BLaER1 (cell line): ENCODE measurements at regions not wholly inside any gene's neighbourhood (a gene's known extent, or its start where the extent isn't known, plus 50 kb on each side); places are given as distances from the start of the nearest gene placed in this dataset.
"Not testable (repeated sequence)": the region's sequence is repeated elsewhere in the genome, so short reads cannot be mapped to it uniquely, and the experiment has no call there.

ENCODE experiments used
- H3K27ac ChIP-seq: shearing (Covaris generic); formaldehyde crosslinking; 2 replicates; pipeline ENCODE4 v1.8.1; 2022
- H3K27me3 ChIP-seq: shearing (Covaris generic); formaldehyde crosslinking; 2 replicates; pipeline ENCODE4 v1.8.1; 2022
- H3K36me3 ChIP-seq: shearing (Covaris generic); formaldehyde crosslinking; 2 replicates; pipeline ENCODE4 v1.8.1; 2022
- H3K4me1 ChIP-seq: shearing (Covaris generic); formaldehyde crosslinking; 2 replicates; pipeline ENCODE4 v1.8.1; 2022
- H3K4me2 ChIP-seq: shearing (Covaris generic); formaldehyde crosslinking; 2 replicates; pipeline ENCODE4 v1.8.1; 2022
- H3K4me3 ChIP-seq: shearing (Covaris generic); formaldehyde crosslinking; 2 replicates; pipeline ENCODE4 v1.8.1; 2022
- H3K9ac ChIP-seq: shearing (Covaris generic); formaldehyde crosslinking; 2 replicates; pipeline ENCODE4 v1.8.1; 2022
- H3K9me3 ChIP-seq: shearing (Covaris generic); formaldehyde crosslinking; 2 replicates; pipeline ENCODE4 v1.8.1; 2022
- H4K20me1 ChIP-seq: shearing (Covaris generic); formaldehyde crosslinking; 2 replicates; pipeline ENCODE4 v1.8.1; 2022
- Cebpa-rat ChIP-seq: shearing (Covaris generic); IDR thresholded peaks from 2 replicates; pipeline ENCODE4 v1.8.1; 2022

GRCh38 chr9:78144663-78145377 lies 91.1 kb upstream of the CEP78 start:
- Histone ChIP-seq H3K36me3 (no peaks in the 10 kb centered on the region), H3K4me1 (peaks cover 15% of the 10 kb centered on the region), H3K27me3 (no peaks in the 10 kb centered on the region), H3K9ac (no peak overlapping the region), H3K4me2 (peak overlapping the region; percentile 36), H3K9me3 (peaks cover 38% of the 10 kb centered on the region), H3K4me3 (no peak overlapping the region), H4K20me1 (no peaks in the 10 kb centered on the region), H3K27ac (no peak overlapping the region)
- TF ChIP-seq Cebpa-rat, result no peak

GRCh38 chr9:78144008-78144381 lies 91.9 kb upstream of the CEP78 start:
- H3K9ac ChIP-seq, result no peak overlapping the region
- H3K4me3 ChIP-seq, result no peak overlapping the region
- H3K4me2 ChIP-seq, result no peak overlapping the region
- H4K20me1 ChIP-seq, result no peaks in the 10 kb centered on the region
- H3K27me3 ChIP-seq, result no peaks in the 10 kb centered on the region
- H3K4me1 ChIP-seq, result peaks cover 13% of the 10 kb centered on the region
- peaks cover 44% of the 10 kb centered on the region for H3K9me3 ChIP-seq
- H3K36me3 ChIP-seq, result no peaks in the 10 kb centered on the region
- H3K27ac ChIP-seq, result no peak overlapping the region
- TF ChIP-seq Cebpa-rat, result no peak

DNA sequence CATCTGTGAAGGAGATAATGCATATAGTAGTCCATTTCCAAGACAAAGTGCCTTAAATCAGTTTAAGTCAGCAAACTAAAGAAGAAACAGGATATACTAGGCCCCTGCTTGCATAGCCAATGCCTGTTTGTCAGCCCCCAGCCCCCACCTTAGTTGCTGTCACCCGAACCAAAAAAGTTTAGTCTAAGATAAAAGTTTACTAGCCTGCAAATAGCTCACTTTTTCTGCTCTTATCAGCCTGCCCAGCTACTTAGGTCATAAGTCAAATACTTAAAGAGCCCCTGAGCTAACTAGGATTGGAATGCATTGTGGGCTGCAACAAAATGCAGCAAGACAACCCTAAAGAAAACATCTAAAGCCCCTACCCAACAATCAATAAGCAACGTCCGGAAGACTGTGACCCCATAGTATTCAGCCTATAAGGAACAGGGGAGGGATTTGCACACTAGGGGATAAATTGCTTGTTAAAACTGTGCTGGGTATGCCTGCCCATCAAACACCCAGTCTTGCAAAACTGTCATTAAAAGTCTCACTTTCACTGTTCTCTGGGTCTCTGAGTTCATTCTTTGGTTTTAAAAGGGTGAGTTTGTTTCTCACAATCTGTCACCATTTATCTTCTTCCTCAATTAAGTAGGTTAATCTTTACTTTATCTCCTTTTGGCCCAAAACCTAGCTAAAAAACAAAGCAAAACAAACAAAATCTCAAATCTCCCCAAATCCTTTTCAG lies 92.4 kb upstream of the CEP78 start:
- no peak overlapping the region for H3K4me2 ChIP-seq
- TF ChIP-seq Cebpa-rat, result no peak
- no peaks in the 10 kb centered on the region for H4K20me1 ChIP-seq
- no peaks in the 10 kb centered on the region for H3K36me3 ChIP-seq
- H3K9me3 ChIP-seq, result peaks cover 44% of the 10 kb centered on the region
- no peak overlapping the region for H3K27ac ChIP-seq
- H3K4me1 ChIP-seq, result peaks cover 13% of the 10 kb centered on the region
- no peak overlapping the region for H3K4me3 ChIP-seq
- no peaks in the 10 kb centered on the region for H3K27me3 ChIP-seq
- no peak overlapping the region for H3K9ac ChIP-seq

DNA sequence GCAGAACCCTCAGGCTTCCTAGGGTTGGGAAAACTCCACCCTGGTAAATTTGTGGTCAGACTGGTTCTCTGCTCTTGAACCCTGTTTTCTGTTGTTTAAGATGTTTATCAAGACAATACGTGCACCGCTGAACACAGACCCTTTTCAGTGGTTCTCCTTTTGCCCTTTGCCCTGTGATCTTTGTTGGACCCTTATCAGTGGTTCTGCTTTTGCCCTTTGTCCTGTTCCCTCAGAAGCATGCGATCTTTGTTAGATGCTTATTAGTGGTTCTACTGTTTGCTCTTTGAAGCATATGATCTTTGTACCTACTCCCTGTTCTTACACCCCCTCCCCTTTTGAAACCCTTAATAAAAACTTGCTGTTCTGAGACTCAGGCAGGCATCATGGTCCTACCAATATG lies 93.6 kb upstream of the CEP78 start:
- Histone ChIP-seq H3K4me1 (peaks cover 13% of the 10 kb centered on the region), H3K9me3 (peaks cover 44% of the 10 kb centered on the region)
- H3K4me3 ChIP-seq, result not testable (repeated sequence)

GRCh38 chr9:78133751-78134150 lies 102.1 kb upstream of the CEP78 start:
- Histone ChIP-seq H3K4me2 (no peak overlapping the region), H3K4me3 (no peak overlapping the region), H3K36me3 (no peaks in the 10 kb centered on the region), H3K27ac (no peak overlapping the region), H3K4me1 (peaks cover 10% of the 10 kb centered on the region), H3K9me3 (no peaks in the 10 kb centered on the region; the same call in 1 of the 2 replicates), H4K20me1 (no peaks in the 10 kb centered on the region), H3K27me3 (no peaks in the 10 kb centered on the region), H3K9ac (no peak overlapping the region)
- no peak for TF ChIP-seq Cebpa-rat

More for the DNA sequence above, 93.6 kb upstream of the CEP78 start:
- not testable (repeated sequence) for H3K36me3 ChIP-seq, H3K4me2 ChIP-seq, H4K20me1 ChIP-seq, H3K27ac ChIP-seq, H3K27me3 ChIP-seq, H3K9ac ChIP-seq

DNA sequence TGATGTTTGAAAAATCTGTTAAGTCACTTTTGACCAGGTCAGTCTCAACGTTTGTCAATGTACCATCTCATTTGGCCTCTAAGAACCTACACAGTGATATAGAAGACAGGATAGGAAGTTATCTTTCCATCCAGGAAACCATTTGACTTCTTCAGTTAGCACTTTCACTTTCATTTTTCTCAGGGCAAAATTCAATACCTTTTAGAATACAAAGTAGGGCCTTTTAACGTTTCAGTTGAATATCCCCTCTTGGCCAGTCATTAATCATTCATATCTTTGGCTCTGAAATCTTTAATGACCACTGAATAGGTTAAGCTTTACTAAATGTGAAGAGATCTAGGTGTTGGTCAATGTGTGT lies 101.1 kb upstream of the GNAQ start:
- Histone ChIP-seq H3K4me3 (no peak overlapping the region), H3K9me3 (no peaks in the 10 kb centered on the region; the same call in 1 of the 2 replicates), H3K36me3 (no peaks in the 10 kb centered on the region), H3K4me2 (peak overlapping the region; percentile 56), H3K27me3 (no peaks in the 10 kb centered on the region), H3K4me1 (peaks cover 10% of the 10 kb centered on the region), H3K27ac (peak overlapping the region; percentile 22; the same call in 1 of the 2 replicates), H4K20me1 (no peaks in the 10 kb centered on the region), H3K9ac (no peak overlapping the region)
- no peak for TF ChIP-seq Cebpa-rat

- no peak for TF ChIP-seq Cebpa-rat
- peak overlapping the region; percentile 22; the same call in 1 of the 2 replicates for H3K27ac ChIP-seq
- H3K9me3 ChIP-seq, result no peaks in the 10 kb centered on the region; the same call in 1 of the 2 replicates
- no peaks in the 10 kb centered on the region for H3K36me3 ChIP-seq
- H4K20me1 ChIP-seq, result no peaks in the 10 kb centered on the region
- H3K4me3 ChIP-seq, result no peak overlapping the region
- no peaks in the 10 kb centered on the region for H3K27me3 ChIP-seq
- peak overlapping the region; percentile 56 for H3K4me2 ChIP-seq
- no peak overlapping the region for H3K9ac ChIP-seq
- peaks cover 10% of the 10 kb centered on the region for H3K4me1 ChIP-seq
Measured at GRCh38 chr9:78131969-78132700, 100.5 kb upstream of the GNAQ start.

DNA sequence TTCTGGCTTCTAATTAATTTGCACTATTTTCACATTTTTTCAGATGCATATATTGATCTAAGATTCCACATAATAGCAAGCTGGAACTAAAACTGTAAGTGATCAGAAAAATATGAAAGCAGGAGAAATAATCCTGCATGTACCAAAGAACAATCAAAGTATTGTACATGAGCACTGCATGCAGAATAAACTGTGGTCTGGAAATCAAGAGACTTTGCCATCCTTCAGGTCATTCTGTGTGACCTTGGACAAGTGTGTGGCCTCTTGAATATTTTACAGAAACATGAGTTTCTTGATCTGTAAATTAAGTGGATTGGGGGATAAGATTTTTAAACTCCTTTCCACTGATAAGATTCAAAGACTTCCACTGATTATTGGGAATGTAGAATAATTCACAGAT lies 99.2 kb upstream of the GNAQ start:
- Histone ChIP-seq H4K20me1 (no peaks in the 10 kb centered on the region), H3K27me3 (no peaks in the 10 kb centered on the region), H3K9me3 (no peaks in the 10 kb centered on the region; the same call in 1 of the 2 replicates), H3K4me2 (no peak overlapping the region), H3K27ac (no peak overlapping the region), H3K9ac (no peak overlapping the region), H3K4me1 (peaks cover 10% of the 10 kb centered on the region), H3K36me3 (no peaks in the 10 kb centered on the region), H3K4me3 (no peak overlapping the region)
- TF ChIP-seq Cebpa-rat, result no peak

GRCh38 chr9:78130004-78130403 lies 98.4 kb upstream of the GNAQ start:
- no peak overlapping the region for H3K4me3 ChIP-seq

More at GRCh38 chr9:78130004-78130403, 98.4 kb upstream of the GNAQ start:
- H3K4me1 ChIP-seq, result peaks cover 10% of the 10 kb centered on the region
- no peaks in the 10 kb centered on the region; the same call in 1 of the 2 replicates for H3K9me3 ChIP-seq
- H3K27ac ChIP-seq, result no peak overlapping the region
- no peaks in the 10 kb centered on the region for H3K36me3 ChIP-seq
- H3K27me3 ChIP-seq, result no peaks in the 10 kb centered on the region
- no peak for TF ChIP-seq Cebpa-rat
- H3K9ac ChIP-seq, result no peak overlapping the region
- H3K4me2 ChIP-seq, result no peak overlapping the region
- H4K20me1 ChIP-seq, result no peaks in the 10 kb centered on the region
